PC-3 (cell line): ENCODE measurements at regions not wholly inside any gene's neighbourhood (a gene's known extent, or its start where the extent isn't known, plus 50 kb on each side); places are given as distances from the start of the nearest gene placed in this dataset.

Experiments
- ATAC-seq: fragments of 200-7000 bp; cut with Tn5 transposase; 2 replicates; pipeline ENCODE4 v1.9.1; 2020; ENCODE audit warnings: mild to moderate bottlenecking, moderate library complexity
- BruUV-seq: library from RNA; stranded (reverse); fragments of 400-500 nt; replicated peaks from 2 replicates; lab custom pipeline; 2021; lab: Mats Ljungman, UMichigan
- CTCF ChIA-PET: fragments of 300-600 bp; sonication (Branson Sonifier 250); formaldehyde crosslinking; loops from one replicate; lab custom pipeline; 2022; ENCODE audit warnings: antibody characterized with exemption; lab: Charles Lee
- POLR2A ChIA-PET: fragments of 300-600 bp; sonication (Branson Sonifier 250); formaldehyde crosslinking; loops from one replicate; lab custom pipeline; 2022; ENCODE audit warnings: antibody characterized with exemption; ENCODE audit not compliant: unreplicated experiment; lab: Charles Lee
- DNase-seq: peaks from one replicate; pipeline ENCODE4 v3.0.0-alpha.2; 2015
- H2AFZ ChIP-seq: fragments of 300-600 bp; sonication (generic); 2 replicates; pipeline ENCODE4 v1.6.0; 2016; ENCODE audit warnings: antibody characterized with exemption, low read length
- H3F3A ChIP-seq: fragments of 300-600 bp; sonication (generic); one replicate; pipeline ENCODE4 v1.6.0; 2017; ENCODE audit warnings: antibody characterized with exemption, low read length, control low read depth, mild to moderate bottlenecking; ENCODE audit not compliant: unreplicated experiment
- H3K27ac ChIP-seq: fragments of 300-600 bp; sonication (generic); 2 replicates; pipeline ENCODE4 v1.5.1; 2016; ENCODE audit warnings: mild to moderate bottlenecking, low read length
- H3K27me3 ChIP-seq: fragments of 300-600 bp; sonication (generic); 2 replicates; pipeline ENCODE4 v1.6.1; 2016; ENCODE audit warnings: low read length, mixed read lengths
- H3K36me3 ChIP-seq: fragments of 300-600 bp; sonication (generic); 2 replicates; pipeline ENCODE4 v1.6.1; 2016; ENCODE audit warnings: low read depth, mixed run types, low read length, mixed read lengths
- H3K4me1 ChIP-seq: fragments of 300-600 bp; sonication (generic); 2 replicates; pipeline ENCODE4 v1.5.1; 2016; ENCODE audit warnings: low read length; ENCODE audit not compliant: insufficient read depth
- H3K4me2 ChIP-seq: fragments of 300-600 bp; sonication (generic); 2 replicates; pipeline ENCODE4 v1.6.0; 2016; ENCODE audit warnings: low read length
- H3K4me3 ChIP-seq: fragments of 300-600 bp; sonication (generic); 2 replicates; pipeline ENCODE4 v1.5.1; 2016; ENCODE audit warnings: mild to moderate bottlenecking, low read length, mixed read lengths
- H3K79me2 ChIP-seq: fragments of 300-600 bp; sonication (generic); 2 replicates; pipeline ENCODE4 v1.6.1; 2017; ENCODE audit warnings: low read length, mixed read lengths
- H3K9ac ChIP-seq: fragments of 300-600 bp; sonication (generic); 2 replicates; pipeline ENCODE4 v1.6.0; 2016; ENCODE audit warnings: mild to moderate bottlenecking, low read length
- H3K9me2 ChIP-seq: fragments of 300-600 bp; sonication (generic); replicated peaks from 2 replicates; pipeline ENCODE4 v1.6.1; 2016; ENCODE audit warnings: mixed run types, low read length, mixed read lengths
- H3K9me3 ChIP-seq: fragments of 300-600 bp; sonication (generic); 2 replicates; pipeline ENCODE4 v1.6.1; 2016; ENCODE audit warnings: low read length, mixed read lengths
- H4K20me1 ChIP-seq: fragments of 300-600 bp; sonication (generic); 2 replicates; pipeline ENCODE4 v1.6.1; 2016; ENCODE audit warnings: low read length, mixed read lengths
- CTCF ChIP-seq: fragments of 300-600 bp; sonication (generic); conservative IDR thresholded peaks from 2 replicates; pipeline ENCODE4 v1.5.1; 2017; ENCODE audit warnings: antibody characterized with exemption, low read depth, mild to moderate bottlenecking, low read length
- EZH2 ChIP-seq: fragments of 300-600 bp; sonication (generic); IDR thresholded peaks from one replicate; pipeline ENCODE4 v1.6.1; 2017; ENCODE audit warnings: antibody characterized with exemption, mild to moderate bottlenecking, low read length; ENCODE audit not compliant: unreplicated experiment
- EZH2phosphoT487 ChIP-seq: fragments of 300-600 bp; sonication (generic); IDR thresholded peaks from 2 replicates; pipeline ENCODE4 v1.6.1; 2018; ENCODE audit warnings: mild to moderate bottlenecking, antibody characterized with exemption, low read length, borderline replicate concordance
- intact Hi-C: fragments of 100-400 bp; cut with micrococcal nuclease; formaldehyde crosslinking; loops from 2 replicates; pipeline ENCODE4 v1.9.0; 2023

- Histone ChIP-seq H3K79me2 (no peaks in the 10 kb centered on the region), H3K9me2 (no peaks in the 10 kb centered on the region), H4K20me1 (no peaks in the 10 kb centered on the region), H3K9me3 (no peaks in the 10 kb centered on the region), H3K27me3 (no peaks in the 10 kb centered on the region), H3K9ac (no peak overlapping the region), H3K4me1 (peaks cover 9% of the 10 kb centered on the region; the same call in 1 of the 2 replicates), H3K4me3 (no peak overlapping the region), H2AFZ (no peak overlapping the region), H3K36me3 (no peaks in the 10 kb centered on the region), H3F3A (no peaks in the 10 kb centered on the region), H3K4me2 (no peak overlapping the region), H3K27ac (no peak overlapping the region)
- intact Hi-C loops = no loop called here
- TF ChIP-seq EZH2 = no peak
- BruUV-seq = no TSS peak
- POLR2A ChIA-PET = no interaction called here
- ATAC-seq (no peak), DNase-seq (no peak)
- CTCF ChIA-PET = no interaction called here
Observed at GRCh38 chr2:216781709-216782108, 78.2 kb downstream of the TNP1 start.

GRCh38 chr2:216780843-216781242 lies 79.0 kb downstream of the TNP1 start:
- Histone ChIP-seq H3K4me1 (peaks cover 9% of the 10 kb centered on the region; the same call in 1 of the 2 replicates), H3K27me3 (no peaks in the 10 kb centered on the region), H3K9me2 (no peaks in the 10 kb centered on the region), H3K9ac (no peak overlapping the region), H3K79me2 (no peaks in the 10 kb centered on the region), H3F3A (no peaks in the 10 kb centered on the region), H3K36me3 (no peaks in the 10 kb centered on the region), H3K4me3 (no peak overlapping the region), H4K20me1 (no peaks in the 10 kb centered on the region), H3K9me3 (no peaks in the 10 kb centered on the region), H3K4me2 (no peak overlapping the region), H2AFZ (no peak overlapping the region), H3K27ac (no peak overlapping the region)
- no TSS peak for BruUV-seq
- ATAC-seq = no peak
- intact Hi-C loops = no loop called here
- POLR2A ChIA-PET = no interaction called here
- TF ChIP-seq CTCF (no peak), EZH2phosphoT487 (no peak)
- no peak for DNase-seq
- CTCF ChIA-PET = no interaction called here

GRCh38 chr2:216777637-216778273 lies 82.1 kb downstream of the TNP1 start:
- 0 out of 2 replicates have a peak overlapping the region, but pooled peaks have one; percentile 1 for H3K4me2 ChIP-seq
- no TSS peak for BruUV-seq
- no peaks in the 10 kb centered on the region for H3K9me3 ChIP-seq
- H3K4me1 ChIP-seq = peaks cover 16% of the 10 kb centered on the region
- peak; percentile 96 for ATAC-seq
- POLR2A ChIA-PET = no interaction called here
- intact Hi-C loops = no loop called here
- H3K9me2 ChIP-seq = no peaks in the 10 kb centered on the region
- no peak overlapping the region for H3K4me3 ChIP-seq
- H2AFZ ChIP-seq = no peak overlapping the region
- no peak overlapping the region for H3K27ac ChIP-seq
- H3K9ac ChIP-seq = no peak overlapping the region
- H3F3A ChIP-seq = no peaks in the 10 kb centered on the region
- no peaks in the 10 kb centered on the region for H3K36me3 ChIP-seq
- no peaks in the 10 kb centered on the region for H4K20me1 ChIP-seq
- CTCF ChIA-PET = no interaction called here
- H3K27me3 ChIP-seq = no peaks in the 10 kb centered on the region
- peak; percentile 93 for TF ChIP-seq CTCF
- no peak for TF ChIP-seq EZH2phosphoT487
- no peak for TF ChIP-seq EZH2
- no peaks in the 10 kb centered on the region for H3K79me2 ChIP-seq
- peak; percentile 92 for DNase-seq
